GM19452 (cell line): ENCODE measurements at regions not wholly inside any gene's neighbourhood (a gene's known extent, or its start where the extent isn't known, plus 50 kb on each side); places are given as distances from the start of the nearest gene placed in this dataset.

Experiments used
- ATAC-seq: cut with Tn5 transposase; IDR thresholded peaks from one replicate; pipeline ENCODE4 v1.9.1; 2021; ENCODE audit not compliant: unreplicated experiment

DNA sequence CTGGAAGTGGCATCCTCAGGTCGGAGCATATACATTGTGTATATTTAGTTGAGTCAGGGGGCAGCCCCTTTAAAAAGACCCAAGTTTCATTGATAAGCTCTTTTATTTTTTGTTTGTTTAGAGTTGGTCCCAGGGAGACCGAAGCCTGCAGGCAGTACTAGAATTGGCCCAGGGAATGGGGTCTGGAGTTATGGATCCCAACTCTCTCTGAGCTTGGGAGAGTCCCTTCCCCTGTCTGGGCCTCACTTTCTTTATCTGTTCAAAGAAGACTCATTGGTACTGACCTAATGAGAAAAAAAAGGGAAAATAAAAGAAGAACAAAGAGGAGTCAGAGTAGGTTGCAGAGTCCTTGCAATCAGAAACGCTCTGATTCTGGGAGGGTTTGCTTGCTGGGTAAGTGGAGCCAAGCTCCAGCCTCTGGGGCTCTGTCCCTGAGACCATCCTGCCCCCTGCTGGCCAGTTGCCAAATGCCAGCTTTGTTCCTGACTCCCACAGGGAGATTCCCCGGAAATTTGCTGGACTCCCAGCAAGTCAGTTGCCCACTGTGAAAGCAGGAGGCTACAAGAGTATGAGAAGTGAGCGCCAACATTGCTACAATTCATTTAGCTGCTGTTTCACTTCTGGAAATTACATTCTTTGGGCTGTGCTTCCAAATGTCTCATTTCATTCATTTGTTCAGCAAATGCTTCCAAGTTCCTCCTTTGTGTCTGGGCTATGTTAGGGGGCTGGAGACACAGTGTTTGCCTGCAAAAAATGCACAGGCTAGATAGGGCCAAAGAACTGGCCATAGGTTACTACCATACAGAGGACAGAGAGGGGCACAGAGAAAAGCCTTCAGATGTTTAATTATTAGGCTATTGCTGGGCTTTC, 156.2 kb downstream of the MELK start:
- ATAC-seq: no peak

DNA sequence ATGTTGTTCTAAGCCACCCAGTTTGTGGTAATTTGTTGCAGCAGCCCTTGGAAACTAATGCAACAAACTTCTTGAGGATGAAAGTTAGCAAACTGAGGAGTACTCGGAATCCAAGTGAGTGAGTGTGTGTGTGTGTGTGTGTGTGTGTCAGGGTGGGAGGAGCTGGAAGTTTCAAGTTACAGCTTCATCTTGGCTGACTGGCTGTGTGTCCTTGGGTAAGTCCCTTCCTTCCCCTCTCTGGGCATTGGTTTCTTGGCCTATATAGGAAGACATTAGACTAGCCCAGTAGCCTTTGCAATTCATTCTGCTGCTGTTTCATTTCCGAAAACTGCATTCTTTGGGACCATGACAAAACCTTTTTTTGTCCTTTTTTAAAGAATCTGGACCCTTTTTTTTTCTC, 157.2 kb downstream of the MELK start:
- no peak for ATAC-seq

DNA sequence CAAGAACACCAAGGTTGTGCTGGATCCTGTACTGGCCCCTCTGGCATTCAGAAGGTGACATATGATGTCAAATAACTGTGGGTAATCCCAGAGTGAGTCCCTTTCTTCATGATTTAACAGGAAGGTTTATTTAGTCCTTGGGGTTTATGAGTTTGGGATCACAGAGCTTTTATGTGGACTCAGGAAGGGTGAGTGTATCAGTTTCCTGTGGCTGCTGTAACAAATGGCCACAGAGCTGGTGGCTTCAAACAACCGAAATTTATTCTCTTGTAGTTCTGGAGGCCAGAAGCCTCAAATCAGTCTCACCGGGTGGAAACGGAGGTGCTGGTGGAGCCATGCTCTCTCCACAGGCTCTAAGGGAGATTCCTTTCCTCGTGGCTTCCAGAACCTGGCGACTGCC, 157.7 kb downstream of the MELK start:
- ATAC-seq: no peak

DNA sequence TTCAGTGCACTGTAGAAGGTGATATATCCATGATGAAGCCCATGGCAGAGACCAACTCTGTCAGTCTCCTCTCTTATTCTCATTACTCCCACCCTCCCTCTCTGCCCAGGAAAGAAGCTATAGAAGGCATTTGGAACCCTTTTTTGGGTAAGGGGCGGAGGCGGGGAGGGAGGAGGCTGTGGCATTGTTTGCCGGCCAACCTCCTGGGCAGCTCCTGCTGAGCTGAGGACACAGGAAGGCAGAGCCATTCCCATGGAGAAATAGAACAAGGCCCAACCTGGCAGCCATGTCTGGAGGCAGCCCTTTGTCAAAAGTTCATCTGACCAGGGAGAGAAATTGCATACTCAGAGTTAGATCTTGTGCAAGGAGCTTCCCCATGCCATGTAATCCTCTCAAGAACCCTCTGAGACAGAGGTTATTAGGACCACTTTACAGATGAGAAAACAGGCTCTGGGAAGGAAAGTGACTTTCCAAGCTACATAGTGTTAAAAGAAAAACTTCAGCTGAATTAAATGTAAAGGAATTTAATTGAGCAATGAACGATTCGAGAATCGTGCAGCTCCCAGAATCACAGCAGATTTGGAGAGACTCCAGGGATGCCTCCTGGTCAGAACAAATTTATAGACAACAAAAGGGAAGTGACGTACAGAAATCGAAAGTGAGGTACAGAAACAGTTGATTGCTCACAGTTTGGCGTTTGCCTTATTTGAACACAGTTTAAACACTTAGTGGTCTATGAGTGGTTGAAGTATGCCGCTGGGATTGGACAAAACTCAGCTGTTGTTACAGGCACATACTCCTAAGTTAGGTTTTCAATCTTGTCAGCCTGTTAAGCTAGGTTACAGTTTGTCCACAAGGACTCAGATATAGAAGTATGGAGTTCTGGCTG, 158.6 kb downstream of the MELK start:
- ATAC-seq: no peak

DNA sequence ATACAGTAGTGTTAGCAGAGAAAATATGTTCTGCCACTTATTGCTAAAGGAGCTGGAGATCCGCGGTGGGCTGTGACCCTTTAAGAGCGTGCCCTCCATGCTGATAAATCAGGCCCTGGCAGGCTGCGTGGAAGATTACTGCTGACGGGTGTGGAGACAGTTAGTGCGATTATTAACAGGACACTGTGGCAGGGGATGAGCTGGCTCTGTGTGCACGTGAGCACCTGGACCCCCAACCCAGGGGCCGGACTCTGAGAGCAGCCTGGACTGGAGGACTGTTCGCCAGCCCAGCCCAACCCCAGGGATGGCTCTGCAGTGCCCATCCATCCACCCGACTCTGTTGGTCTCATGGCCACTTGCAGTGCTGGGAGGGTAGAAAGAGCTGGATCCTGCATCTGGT, 162.0 kb downstream of the MELK start:
- ATAC-seq: no peak

DNA sequence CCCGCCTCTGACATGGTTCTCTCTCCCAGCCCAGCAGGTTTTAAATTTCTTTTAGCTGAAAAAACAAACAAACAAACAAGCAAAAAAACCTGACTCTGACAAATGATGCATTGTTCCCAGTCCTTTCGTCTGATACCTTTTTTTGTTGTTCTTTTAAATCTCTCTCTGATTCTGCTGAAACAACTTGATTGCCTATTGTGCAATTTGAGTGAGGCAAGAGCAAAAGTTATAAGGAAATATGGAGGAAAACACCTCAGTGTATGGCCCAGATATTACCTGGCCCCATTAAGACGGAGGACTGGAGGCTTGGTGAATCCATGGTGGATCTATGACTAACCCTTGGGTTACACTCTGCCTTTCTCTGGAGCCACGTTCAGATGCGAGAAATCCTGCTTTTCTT, 164.0 kb downstream of the MELK start:
- no peak for ATAC-seq

DNA sequence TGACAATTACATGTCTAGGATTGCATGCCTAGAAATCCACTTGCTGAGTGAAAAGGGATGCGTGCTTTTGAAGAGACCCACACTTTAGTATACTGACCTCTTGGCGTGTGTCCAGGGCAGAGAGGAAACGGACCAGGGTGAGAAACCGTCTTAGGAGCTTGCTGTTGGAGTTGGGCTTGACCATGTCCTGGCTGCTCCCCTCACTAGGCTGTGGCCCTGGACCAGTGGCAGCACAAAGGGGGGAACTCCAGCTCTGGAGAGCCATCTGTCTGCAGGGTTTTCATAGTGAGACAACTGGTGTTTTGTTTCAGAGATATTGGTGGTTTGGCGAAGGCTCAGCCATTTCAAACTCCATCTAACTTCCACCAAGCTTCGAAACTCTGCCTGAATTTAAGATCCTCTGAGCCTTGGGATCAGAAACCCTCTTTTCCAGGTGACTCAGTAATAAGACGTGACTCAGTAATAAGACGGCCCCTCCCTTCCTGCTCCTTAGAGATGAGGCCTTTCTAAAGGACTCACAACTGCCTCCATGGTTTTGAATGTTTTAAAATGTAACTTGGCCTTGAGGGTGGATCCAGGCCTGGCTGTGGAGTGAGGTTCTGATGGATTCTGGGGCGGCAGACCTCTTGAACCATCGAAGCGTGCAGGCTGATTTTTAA, 165.8 kb downstream of the MELK start:
- no peak for ATAC-seq

DNA sequence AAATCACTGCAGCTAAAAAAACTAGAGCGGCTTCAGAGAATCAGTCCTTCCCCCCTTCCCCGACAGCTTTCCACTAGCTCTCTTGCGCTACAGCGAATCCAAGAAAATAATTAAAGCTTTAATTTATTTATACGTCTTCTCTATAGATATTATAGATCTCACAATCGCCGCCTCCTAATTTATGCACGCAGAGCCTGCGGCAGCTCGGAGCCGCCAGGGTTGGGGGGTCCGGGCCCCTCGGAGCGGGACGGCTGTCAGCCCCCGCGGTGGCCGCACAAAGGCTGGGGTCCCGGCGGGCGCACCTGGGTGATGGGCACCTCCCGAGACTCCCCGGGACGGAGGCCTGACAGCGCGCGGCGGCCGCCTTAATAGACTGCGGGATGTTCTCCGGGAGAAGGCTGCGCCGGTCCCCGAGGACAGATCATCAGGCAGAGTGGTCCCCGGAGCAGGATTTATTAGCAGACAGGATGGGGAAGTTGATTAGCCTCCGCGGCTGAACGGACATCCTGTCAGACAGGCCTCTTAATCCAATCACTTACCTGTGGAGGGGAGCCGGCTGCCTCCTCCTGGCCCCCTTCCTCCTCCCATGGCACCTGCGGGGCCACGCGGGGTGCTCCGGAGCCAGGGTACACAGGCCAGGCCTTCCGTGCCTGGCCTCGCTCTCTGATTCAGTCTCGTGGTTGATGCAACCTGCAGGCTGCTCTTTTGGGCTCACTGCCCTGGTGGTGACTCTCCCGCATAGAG, 166.8 kb downstream of the MELK start:
- ATAC-seq: no peak

DNA sequence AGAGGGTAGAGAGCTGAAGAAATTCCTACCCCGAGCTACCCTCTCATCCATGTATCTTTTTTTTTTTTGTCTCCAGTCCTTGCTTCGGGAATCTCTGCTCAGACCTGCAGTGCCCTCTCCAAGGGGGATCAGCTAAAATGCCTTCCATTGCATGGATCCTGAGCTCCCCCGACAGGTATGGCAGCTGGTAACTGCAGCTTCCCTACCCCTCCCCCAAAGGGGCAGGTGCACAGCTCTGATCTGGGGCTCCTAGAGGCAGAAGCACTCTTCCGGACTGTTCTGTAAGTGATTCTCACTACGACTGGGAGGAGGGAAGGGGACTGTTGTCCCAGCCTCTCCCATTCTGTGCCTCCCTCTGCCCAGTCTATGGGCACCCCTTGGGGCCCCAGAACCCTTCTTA, 169.6 kb downstream of the MELK start:
- no peak for ATAC-seq

DNA sequence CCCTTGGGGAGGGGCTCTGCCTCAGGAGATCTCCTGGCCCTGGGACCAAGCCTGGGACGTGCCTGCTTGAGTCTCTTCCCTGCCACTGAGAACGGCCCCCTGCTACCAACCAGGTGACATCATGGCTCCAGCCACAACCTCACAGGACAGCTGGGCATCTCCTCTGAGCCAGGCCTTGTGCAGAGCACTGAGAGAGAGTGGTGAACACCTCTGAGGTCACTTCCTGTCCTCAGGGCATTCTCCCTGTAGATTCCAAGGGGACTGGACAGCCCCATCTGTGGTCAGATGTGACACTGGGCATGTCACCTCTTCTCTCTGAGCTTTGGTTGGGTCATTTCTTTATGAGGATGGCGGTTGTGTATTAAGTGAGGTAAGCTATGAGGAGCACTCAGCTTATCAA, 172.0 kb downstream of the MELK start:
- ATAC-seq: no peak

DNA sequence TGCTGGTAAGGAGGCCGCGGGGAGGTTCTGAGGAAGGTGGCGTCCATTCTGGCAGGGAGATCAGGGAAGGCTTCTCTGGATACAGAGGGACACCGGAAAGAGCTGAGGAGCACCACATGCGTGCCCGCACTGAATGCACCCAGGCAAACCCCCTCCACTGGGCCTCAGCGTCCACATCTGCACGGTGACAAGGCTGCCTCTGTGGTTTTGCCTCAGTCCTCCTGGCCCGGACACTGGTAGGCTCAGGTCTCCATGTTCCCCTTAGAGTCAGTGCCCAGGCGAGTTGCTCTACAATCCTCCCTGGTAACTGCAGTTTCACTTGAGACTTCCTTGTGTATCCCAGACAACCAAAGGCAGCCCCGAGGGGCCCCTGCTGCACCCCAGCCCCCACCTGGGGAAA, 173.3 kb downstream of the MELK start:
- no peak for ATAC-seq

DNA sequence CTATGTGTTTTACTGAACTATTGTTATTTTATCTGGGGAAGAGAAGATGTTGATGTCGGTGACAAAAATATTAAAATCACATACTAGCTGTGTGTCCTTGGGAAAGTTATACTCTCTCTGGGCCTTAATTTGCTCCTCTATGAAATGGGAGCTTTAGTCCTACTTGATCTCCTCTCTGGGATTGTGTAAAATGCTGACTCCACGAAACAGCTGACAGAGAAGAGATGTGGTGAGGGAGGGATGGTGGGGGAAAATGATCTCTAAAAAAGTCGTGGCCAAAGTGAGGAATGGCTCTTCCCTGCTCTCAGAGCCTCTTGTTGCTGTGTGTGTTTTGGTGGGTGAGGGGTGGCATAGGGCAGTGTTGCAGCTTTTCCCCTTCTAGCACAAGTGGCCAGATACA, 173.7 kb downstream of the MELK start:
- no peak for ATAC-seq

DNA sequence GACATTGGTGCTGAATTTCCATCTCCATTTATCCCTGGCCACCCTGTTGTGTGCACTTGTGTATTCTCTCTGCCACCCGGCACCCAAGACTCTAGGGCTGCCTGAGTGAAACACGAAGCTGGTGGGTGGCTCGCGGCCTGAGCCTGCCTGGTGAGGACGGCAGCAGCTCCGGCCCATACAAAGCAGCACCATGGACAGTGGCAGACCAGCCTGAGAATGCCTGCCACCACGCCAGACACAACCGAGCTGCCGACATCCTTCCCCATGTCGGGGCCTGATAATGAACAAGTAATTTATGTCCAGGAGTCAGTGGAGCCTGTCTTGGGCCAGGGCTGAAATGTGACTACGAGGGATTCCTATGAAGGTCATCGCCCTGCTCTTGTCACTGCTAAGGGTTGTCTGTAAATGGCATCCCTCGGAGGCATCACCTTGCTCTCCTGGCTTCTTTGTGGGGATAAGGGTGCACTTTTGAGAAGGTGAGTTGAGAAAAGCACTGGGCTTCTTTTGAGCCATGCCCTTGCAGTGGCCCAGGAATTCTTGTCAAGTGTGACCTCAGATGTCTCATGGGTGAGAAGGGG, 175.7 kb downstream of the MELK start:
- no peak for ATAC-seq

DNA sequence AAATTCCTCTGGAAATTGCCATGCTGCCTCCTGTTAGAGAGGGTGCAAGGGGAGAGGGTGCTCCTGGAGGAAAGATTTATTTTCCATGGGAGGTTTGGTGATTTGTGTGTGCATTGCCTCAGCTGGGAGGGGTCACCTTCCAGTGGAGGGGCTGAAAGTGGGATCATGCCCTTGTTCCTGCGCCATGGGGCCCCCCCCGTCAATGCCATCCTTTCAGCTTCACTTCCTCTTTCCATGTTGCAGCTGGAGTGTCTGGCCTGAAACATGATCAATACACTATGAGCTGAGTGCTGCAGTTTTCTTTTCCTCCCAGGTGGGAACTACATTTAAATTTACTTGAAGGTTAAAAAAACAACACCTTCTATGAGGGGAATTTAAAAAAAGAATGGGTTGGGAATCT, 176.8 kb downstream of the MELK start:
- no peak for ATAC-seq

DNA sequence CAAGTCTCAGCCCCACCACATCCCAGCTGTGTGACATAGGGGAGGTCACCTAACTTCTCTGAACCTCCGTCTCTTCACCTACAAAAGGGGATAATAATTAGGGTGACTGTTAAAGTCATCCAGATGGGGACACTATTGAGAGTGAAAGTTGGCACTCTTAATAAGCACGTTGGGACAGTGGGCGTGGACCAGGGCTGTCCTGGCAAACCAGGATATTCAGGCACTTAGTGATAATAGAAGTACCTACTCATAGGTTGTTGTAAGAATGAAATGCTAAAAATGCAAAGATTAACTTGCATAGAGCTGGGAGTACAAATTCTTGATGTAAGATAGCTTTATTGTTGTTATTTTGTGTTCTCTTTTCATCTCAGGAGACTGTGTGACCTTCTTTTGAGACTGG, 177.9 kb downstream of the MELK start:
- no peak for ATAC-seq

DNA sequence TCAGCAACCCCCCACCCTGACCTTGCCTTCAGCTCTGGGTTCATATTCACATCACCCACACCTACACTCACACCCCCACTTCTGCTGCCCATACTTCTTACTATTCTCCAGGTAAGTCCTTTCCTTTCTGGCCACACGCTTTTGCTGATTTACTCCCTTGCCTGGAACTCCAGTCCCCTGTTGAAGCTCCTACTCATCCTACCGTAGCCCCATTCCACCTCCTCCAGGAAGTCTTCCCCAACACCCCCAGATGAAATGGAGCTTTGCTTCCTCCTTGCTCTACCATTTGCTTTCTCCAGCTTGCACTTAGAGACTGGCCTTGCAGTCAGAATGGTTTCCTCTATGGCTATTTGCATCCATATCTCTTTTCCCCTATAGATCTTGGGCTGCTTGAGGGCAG, 182.3 kb downstream of the MELK start:
- no peak for ATAC-seq

DNA sequence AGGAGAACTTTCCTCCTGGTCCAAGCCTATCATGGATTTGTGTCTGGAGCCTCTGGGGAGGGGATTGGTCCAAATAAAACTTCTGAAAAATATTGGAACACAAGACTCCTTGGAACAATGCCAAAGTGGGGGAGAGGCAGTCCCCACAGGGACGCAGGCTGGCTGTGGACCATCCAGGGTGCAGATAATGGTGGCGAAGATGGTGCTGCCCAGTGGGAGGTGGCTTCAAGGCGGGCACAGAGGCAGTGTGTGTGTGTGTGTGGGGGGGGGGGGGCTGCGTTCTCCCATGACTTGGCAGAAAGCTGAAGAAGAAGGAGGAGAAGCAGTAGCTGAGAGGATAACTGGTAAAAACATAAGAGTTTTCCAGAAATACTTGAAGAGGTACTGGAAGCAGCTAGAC, 186.4 kb downstream of the MELK start:
- ATAC-seq: no peak

DNA sequence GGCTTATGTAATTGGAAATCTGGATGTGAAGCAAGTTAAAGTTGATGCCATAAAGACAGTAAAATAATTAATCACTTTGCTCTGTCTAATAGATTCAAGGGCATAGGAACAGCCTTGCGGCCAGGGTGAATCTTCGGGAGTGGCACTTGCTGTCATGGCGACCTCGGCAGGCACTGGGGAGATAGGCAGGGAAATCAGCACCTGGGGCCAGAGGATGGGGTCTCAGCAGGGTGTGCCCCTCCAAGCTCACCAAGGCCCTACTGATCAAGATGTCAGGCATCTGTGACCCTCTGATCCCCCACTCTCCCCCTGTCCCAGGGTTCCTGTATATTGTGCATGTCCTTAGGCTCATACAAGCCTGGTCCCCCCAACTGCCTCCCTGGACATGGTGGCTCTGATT, 187.3 kb downstream of the MELK start:
- no peak for ATAC-seq

DNA sequence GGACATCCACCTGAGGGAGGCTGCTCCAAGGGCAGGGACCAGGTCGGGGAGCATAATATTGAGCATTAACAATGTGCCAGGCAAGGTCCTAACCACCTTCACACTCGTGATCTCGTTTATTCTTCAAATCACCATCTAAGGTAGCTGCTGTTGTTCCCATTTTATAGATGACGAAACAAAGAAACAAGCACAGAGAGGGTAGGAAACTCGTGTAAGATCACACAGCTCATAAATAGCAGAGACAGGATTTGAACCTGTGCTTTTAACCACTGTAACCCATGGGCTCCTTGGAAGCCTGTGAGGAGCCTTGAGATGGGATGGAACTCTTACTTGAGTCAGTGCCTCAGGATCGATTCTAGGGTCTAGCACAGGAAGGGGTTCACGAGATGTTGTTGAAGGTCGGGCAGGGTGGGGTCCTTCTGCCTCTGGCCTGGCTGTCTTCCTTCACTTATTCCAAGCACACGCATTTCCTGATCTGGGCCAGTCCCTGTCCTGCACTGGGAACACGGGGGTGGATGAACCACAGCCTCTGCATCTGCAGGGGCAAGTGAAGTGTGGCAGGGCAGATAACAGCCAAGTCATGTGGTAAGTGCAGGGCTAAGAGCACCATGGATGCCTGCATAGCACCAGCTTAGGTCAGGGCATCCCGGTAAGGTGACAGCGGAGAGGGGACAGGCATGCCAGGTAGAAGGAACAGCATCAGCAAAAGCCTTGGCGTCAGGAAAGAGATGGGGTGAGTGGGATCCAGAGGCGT, 188.1 kb downstream of the MELK start:
- no peak for ATAC-seq

DNA sequence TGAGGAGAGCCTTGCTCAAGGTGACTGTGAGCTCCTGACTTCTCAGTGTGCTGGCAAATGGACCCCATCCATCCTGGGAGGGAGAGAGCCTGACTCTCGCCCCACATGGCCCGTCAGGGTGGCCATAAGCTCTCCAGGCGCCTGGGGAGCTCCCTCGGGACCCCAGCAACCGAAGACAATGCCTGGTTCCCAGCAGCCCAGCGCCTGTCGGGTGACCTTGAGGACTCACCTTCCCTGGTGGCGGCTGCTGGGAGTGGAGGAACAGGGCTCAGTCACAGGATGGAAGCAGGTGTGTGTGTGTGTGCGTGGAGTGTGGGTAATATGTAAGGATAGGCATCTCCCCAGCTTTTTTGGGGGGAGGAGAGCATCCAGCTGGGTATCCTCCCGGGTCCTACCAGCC, 190.3 kb downstream of the MELK start:
- no peak for ATAC-seq
